Stomach (tissue), 8 donors: ENCODE measurements at regions not wholly inside any gene's neighbourhood (a gene's known extent, or its start where the extent isn't known, plus 50 kb on each side); places are given as distances from the start of the nearest gene placed in this dataset.

Experiments
- DNase-seq, 2 donors: peaks; one replicate each; pipeline versions ENCODE4 v3.0.0 to v3.0.0-alpha.2; 2013 to 2019
- H3K27ac ChIP-seq, 5 donors: fragments of 200-600 bp in 4 of 5; sonication (generic) in 4 of 5; one replicate each; pipeline ENCODE4 v1.5.1; 2013 to 2019; ENCODE audit warnings: mild to moderate bottlenecking in 1 of 5, moderate library complexity in 1 of 5
- H3K27me3 ChIP-seq, 3 donors: fragments of 200-600 bp; sonication (generic); one replicate each; pipeline ENCODE4 v1.5.1; 2017 to 2019; ENCODE audit warnings: mixed run types in 1 of 3
- H3K36me3 ChIP-seq, 4 donors: fragments of 200-600 bp; sonication (generic); 1 replicate in 3 of 4; 2 replicates in 1 of 4; pipeline ENCODE4 v1.5.1; 2016 to 2019
- H3K4me1 ChIP-seq, 4 donors: fragments of 200-600 bp; sonication (generic); one replicate each; pipeline ENCODE4 v1.5.1; 2016 to 2019
- H3K4me3 ChIP-seq, 4 donors: fragments of 200-600 bp; sonication (generic) in 3 of 4; one replicate each; pipeline ENCODE4 v1.5.1; 2016 to 2019; ENCODE audit warnings: mild to moderate bottlenecking in 1 of 4
- H3K9me3 ChIP-seq, 4 donors: fragments of 200-600 bp; sonication (generic); one replicate each; pipeline ENCODE4 v1.5.1; 2016 to 2019
- CTCF ChIP-seq, 7 experiments: fragments of 450-650 bp in 4 of 7; fragments of 200-600 bp in 3 of 7; sonication (generic) in 3 of 7; IDR thresholded peaks; one replicate each; pipeline ENCODE4 v1.5.1; 2016 to 2019; ENCODE audit warnings: antibody characterized with exemption in 7 of 7, control low read depth in 2 of 7, mild to moderate bottlenecking in 1 of 7
- EP300 ChIP-seq: sonication (generic); formaldehyde crosslinking; IDR thresholded peaks from one replicate; pipeline ENCODE4 v1.6.1; 2017; ENCODE audit warnings: antibody characterized with exemption
- POLR2A ChIP-seq, 4 donors: fragments of 450-650 bp; IDR thresholded peaks; one replicate each; pipeline ENCODE4 v1.6.1; 2016; ENCODE audit warnings: antibody characterized with exemption in 4 of 4, control low read depth in 2 of 4, mild to moderate bottlenecking in 1 of 4, moderate library complexity in 1 of 4
- POLR2AphosphoS5 ChIP-seq, 3 donors: sonication (generic); formaldehyde crosslinking; IDR thresholded peaks; one replicate each; pipeline ENCODE4 v1.6.1; 2016; ENCODE audit warnings: antibody characterized with exemption in 3 of 3
- WGBS, 5 donors: extraction: QIAGEN DNeasy Blood & Tissue Kit in 3 of 5; methylation state at CpG; one replicate each; pipeline versions ENCODE4 v1.1.5 to v1.1.7; 2013 to 2018; 5-methylcytosine and 5-hydroxymethylcytosine counted together
- intact Hi-C: fragments of 100-400 bp; cut with DNase I; formaldehyde crosslinking; loops from one replicate; pipeline ENCODE4 v1.15.1; 2023; ENCODE audit warnings: low total_unique reads
- donor health status: healthy with polysubstance abuse.
- donor health status: Bipolar disorder and iron deficiency.
- donor health status: healthy.

GRCh38 chr14:81801921-81802320 lies 268.3 kb upstream of the SEL1L start:
- no peaks in the 10 kb centered on the region for H3K27me3 ChIP-seq
- no peaks in the 10 kb centered on the region for H3K9me3 ChIP-seq
- H3K4me3 ChIP-seq: no peak overlapping the region
- WGBS, 5 donors: 54 to 82% (median 75%) methylated on average over 5 of the region's 5 CpGs
- TF ChIP-seq CTCF (IDR thresholded peaks at IDR 0.05): no peak
- TF ChIP-seq POLR2AphosphoS5 (IDR thresholded peaks at IDR 0.05): no peak
- TF ChIP-seq EP300: no peak
- TF ChIP-seq POLR2A (IDR thresholded peaks at IDR 0.05): no peak
- peaks cover 0 to 12% (median 0%) of the 10 kb centered on the region in 4 donors for H3K4me1 ChIP-seq
- no peaks in the 10 kb centered on the region for H3K36me3 ChIP-seq
- DNase-seq: peak in 1 of 2 donors; percentile 74
- intact Hi-C loops: no loop called here
- H3K27ac ChIP-seq: no peak overlapping the region

DNA sequence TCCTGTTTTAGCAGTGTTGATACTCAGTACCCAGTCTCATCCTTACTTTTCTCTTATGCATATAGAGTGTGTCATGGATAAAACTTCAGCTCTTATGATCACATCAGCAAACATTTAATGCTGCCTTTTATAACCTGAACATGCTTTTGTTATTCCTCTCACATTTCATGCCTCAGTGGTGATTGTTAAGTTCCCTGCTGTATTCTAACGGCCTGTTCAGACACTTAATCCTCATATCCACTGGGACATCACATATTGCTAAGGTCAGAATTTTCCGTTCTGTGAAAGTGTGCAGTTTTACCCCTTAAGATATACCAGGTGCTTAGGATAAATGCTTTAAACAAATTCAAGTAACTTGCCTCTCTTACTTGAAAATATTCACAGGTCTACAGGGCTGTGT lies 268.7 kb upstream of the SEL1L start:
- H3K27ac ChIP-seq: no peak overlapping the region
- no peaks in the 10 kb centered on the region for H3K27me3 ChIP-seq
- TF ChIP-seq POLR2AphosphoS5 (IDR thresholded peaks at IDR 0.05) (no peak), CTCF (IDR thresholded peaks at IDR 0.05) (no peak), EP300 (no peak), POLR2A (IDR thresholded peaks at IDR 0.05) (no peak)
- intact Hi-C loops: no loop called here
- H3K4me1 ChIP-seq: peaks cover 0 to 12% (median 0%) of the 10 kb centered on the region in 4 donors
- peak in 1 of 2 donors; percentile 5 for DNase-seq
- WGBS, 5 donors: 41 to 66% (median 55%) methylated on average over 2 of the region's 2 CpGs
- no peaks in the 10 kb centered on the region for H3K36me3 ChIP-seq
- no peaks in the 10 kb centered on the region for H3K9me3 ChIP-seq
- H3K4me3 ChIP-seq: no peak overlapping the region

- 20 to 73% (median 41%) methylated on average over 2 of the region's 2 CpGs for WGBS, 5 donors
Measured at GRCh38 chr14:81805785-81806184, 272.1 kb upstream of the SEL1L start.

GRCh38 chr14:81811705-81812269 lies 278.1 kb upstream of the SEL1L start:
- TF ChIP-seq POLR2A (IDR thresholded peaks at IDR 0.05) (no peak), POLR2AphosphoS5 (IDR thresholded peaks at IDR 0.05) (no peak), CTCF (IDR thresholded peaks at IDR 0.05) (no peak), EP300 (no peak)
- Histone ChIP-seq H3K9me3 (no peaks in the 10 kb centered on the region), H3K27me3 (no peaks in the 10 kb centered on the region), H3K36me3 (no peaks in the 10 kb centered on the region), H3K27ac (no peak overlapping the region), H3K4me3 (no peak overlapping the region), H3K4me1 (no peaks in the 10 kb centered on the region)
- intact Hi-C loops: no loop called here
- WGBS, 5 donors: 71 to 86% (median 79%) methylated on average over 7 of the region's 7 CpGs
- DNase-seq: no peak

More at GRCh38 chr14:81805785-81806184, 272.1 kb upstream of the SEL1L start:
- Histone ChIP-seq H3K4me3 (no peak overlapping the region), H3K27ac (no peak overlapping the region), H3K4me1 (peaks cover 0 to 12% (median 0%) of the 10 kb centered on the region in 4 donors), H3K9me3 (no peaks in the 10 kb centered on the region), H3K36me3 (no peaks in the 10 kb centered on the region), H3K27me3 (no peaks in the 10 kb centered on the region)
- DNase-seq: peak in 1 of 2 donors; percentile 37
- TF ChIP-seq EP300 (no peak), CTCF (IDR thresholded peaks at IDR 0.05) (no peak), POLR2A (IDR thresholded peaks at IDR 0.05) (no peak), POLR2AphosphoS5 (IDR thresholded peaks at IDR 0.05) (no peak)
- intact Hi-C loops: no loop called here
